Naive thymus-derived CD8-positive, alpha-beta T cell (primary cell): ENCODE measurements at regions not wholly inside any gene's neighbourhood (a gene's known extent, or its start where the extent isn't known, plus 50 kb on each side); places are given as distances from the start of the nearest gene placed in this dataset.

Experiments used
- ATAC-seq, 2 donors: fragments of 150-1000 bp; cut with Tn5 transposase in 1 of 2; sonication (Bioruptor Pico), chemical (Tn5 transposase) in 1 of 2; 1 replicate in 1 of 2; 2 replicates in 1 of 2; pipeline ENCODE4 v1.10.0; 2021; ENCODE audit warnings: mild to moderate bottlenecking in 2 of 2, moderate library complexity in 2 of 2
- POLR2A ChIA-PET: fragments of 350-600 bp; sonication (Branson Sonifier 250); formaldehyde crosslinking; loops from one replicate; lab custom pipeline; 2021; ENCODE audit warnings: antibody characterized with exemption; lab: Charles Lee
- DNase-seq, 10 donors: peaks; one replicate each; pipeline versions ENCODE4 v3.0.0 to v3.0.0-alpha.2; 2020 to 2022
- H3K27ac Mint-ChIP-seq, 10 donors: one replicate each; pipeline ENCODE4 v1.8.0; 2020 to 2022; ENCODE audit warnings: mild to moderate bottlenecking in 10 of 10, mixed read lengths in 10 of 10, moderate library complexity in 4 of 10, inconsistent platforms in 1 of 10
- H3K27me3 Mint-ChIP-seq, 5 donors: one replicate each; pipeline ENCODE4 v1.8.0; 2021 to 2022; ENCODE audit warnings: mixed read lengths in 5 of 5
- H3K36me3 Mint-ChIP-seq, 3 donors: one replicate each; pipeline ENCODE4 v1.8.0; 2020 to 2022; ENCODE audit warnings: mixed read lengths in 3 of 3, mild to moderate bottlenecking in 2 of 3, inconsistent platforms in 1 of 3
- H3K4me1 Mint-ChIP-seq, 4 donors: one replicate each; pipeline ENCODE4 v1.8.0; 2021 to 2022; ENCODE audit warnings: mixed read lengths in 4 of 4
- H3K4me3 Mint-ChIP-seq, 10 donors: one replicate each; pipeline ENCODE4 v1.8.0; 2020 to 2022; ENCODE audit warnings: mild to moderate bottlenecking in 10 of 10, mixed read lengths in 10 of 10, moderate library complexity in 6 of 10, inconsistent platforms in 1 of 10
- H3K9me3 Mint-ChIP-seq, 9 donors: one replicate each; pipeline ENCODE4 v1.8.0; 2020 to 2022; ENCODE audit warnings: mixed read lengths in 9 of 9, mild to moderate bottlenecking in 3 of 9, inconsistent platforms in 1 of 9, moderate library complexity in 1 of 9

GRCh38 chr6:130314271-130314670 is 51.5 kb upstream of the TMEM200A start:
- no peak overlapping the region for H3K4me3 Mint-ChIP-seq
- H3K27ac Mint-ChIP-seq: no peak overlapping the region
- POLR2A ChIA-PET: no interaction called here

GRCh38 chr6:130313206-130313605 is 52.6 kb upstream of the TMEM200A start:
- no peaks in the 10 kb centered on the region for H3K27me3 Mint-ChIP-seq
- H3K9me3 Mint-ChIP-seq: no peaks in the 10 kb centered on the region
- H3K4me3 Mint-ChIP-seq: no peak overlapping the region
- DNase-seq (no peak), ATAC-seq (no peak)
- no peak overlapping the region for H3K27ac Mint-ChIP-seq
- H3K36me3 Mint-ChIP-seq: no peaks in the 10 kb centered on the region
- POLR2A ChIA-PET: no interaction called here
- H3K4me1 Mint-ChIP-seq: no peaks in the 10 kb centered on the region

More at GRCh38 chr6:130314271-130314670, 51.5 kb upstream of the TMEM200A start:
- ATAC-seq (no peak), DNase-seq (no peak)
- H3K36me3 Mint-ChIP-seq: no peaks in the 10 kb centered on the region
- no peaks in the 10 kb centered on the region for H3K9me3 Mint-ChIP-seq
- H3K27me3 Mint-ChIP-seq: no peaks in the 10 kb centered on the region
- H3K4me1 Mint-ChIP-seq: no peaks in the 10 kb centered on the region

DNA sequence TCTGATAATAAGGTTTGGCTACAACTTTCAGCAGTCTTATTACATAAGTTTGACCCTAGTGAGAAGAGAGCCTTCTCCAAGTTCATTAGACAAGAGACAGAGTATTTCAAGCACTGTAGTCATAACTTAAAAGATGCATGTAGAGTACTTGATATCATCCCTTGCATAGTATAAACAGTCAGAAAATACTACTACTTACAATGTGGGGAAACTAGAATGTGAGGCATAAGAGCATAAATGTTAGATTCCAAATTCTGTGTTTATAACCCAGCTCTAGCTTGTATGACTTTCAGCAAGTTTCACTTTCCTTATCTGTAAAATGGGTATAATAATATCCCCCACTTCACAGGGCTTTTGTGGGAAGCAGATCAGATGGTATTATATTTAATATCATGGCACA is 56.8 kb upstream of the TMEM200A start:
- DNase-seq (no peak), ATAC-seq (no peak)
- peaks cover 0 to 2% (median 0%) of the 10 kb centered on the region in 4 donors for H3K4me1 Mint-ChIP-seq
- H3K27me3 Mint-ChIP-seq: no peaks in the 10 kb centered on the region
- no peaks in the 10 kb centered on the region for H3K9me3 Mint-ChIP-seq
- no peak overlapping the region for H3K27ac Mint-ChIP-seq
- H3K4me3 Mint-ChIP-seq: no peak overlapping the region
- no peaks in the 10 kb centered on the region for H3K36me3 Mint-ChIP-seq
- POLR2A ChIA-PET: no interaction called here

DNA sequence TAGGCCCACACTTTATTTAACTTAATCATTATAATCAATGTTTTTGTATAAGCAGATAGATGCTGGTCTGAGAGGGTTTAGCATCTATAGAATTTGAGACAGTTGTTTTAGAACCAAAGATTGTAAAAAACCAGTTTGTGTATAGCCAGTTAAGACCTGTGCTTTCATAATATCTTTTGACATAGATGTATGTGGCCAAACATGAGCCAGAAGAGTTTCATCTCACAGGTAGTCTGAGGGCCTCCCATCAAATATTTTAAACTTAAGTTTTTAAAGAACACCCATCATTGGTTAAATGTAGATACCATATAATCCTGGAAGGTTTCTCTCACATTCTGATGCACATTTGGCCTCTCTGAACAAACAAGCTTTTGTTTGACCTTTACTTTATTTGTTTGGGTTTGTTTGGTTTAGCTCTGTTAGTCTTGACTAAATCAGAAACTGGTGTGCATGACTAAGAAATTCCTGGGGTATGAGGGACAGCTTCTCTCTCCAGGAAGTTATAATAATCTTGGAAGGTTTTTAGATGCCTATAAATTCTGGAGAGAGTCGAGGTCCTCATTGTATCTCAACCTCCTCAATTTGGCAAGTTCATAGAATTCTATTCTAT is 58.0 kb upstream of the TMEM200A start:
- Mint-ChIP-seq H3K4me3 (no peak overlapping the region), H3K36me3 (peaks cover 0 to 3% (median 0%) of the 10 kb centered on the region in 3 donors), H3K9me3 (peaks cover 0 to 3% (median 0%) of the 10 kb centered on the region in 9 donors), H3K4me1 (peaks cover 0 to 2% (median 0%) of the 10 kb centered on the region in 4 donors), H3K27ac (no peak overlapping the region), H3K27me3 (no peaks in the 10 kb centered on the region)
- POLR2A ChIA-PET: no interaction called here
- ATAC-seq (no peak), DNase-seq (no peak)

DNA sequence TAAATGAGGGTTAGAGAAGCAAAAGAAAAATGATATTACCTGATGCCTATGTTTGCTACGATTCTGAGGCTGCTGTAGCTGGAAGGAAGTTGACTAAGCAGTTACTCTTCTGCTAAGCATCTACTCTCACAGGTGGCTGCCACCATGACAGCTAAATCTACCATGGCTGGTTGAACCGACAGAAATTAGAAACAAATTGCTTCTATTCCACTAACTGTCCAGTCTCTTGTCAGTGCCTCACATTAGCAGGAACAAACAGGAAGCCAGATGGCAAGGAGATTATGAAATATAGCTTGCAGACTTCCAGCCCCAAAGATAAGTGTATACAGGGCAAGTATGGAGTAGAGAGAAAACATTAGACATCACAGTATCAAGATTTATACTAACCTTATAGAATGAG is 59.4 kb upstream of the TMEM200A start:
- DNase-seq (no peak), ATAC-seq (no peak)
- H3K36me3 Mint-ChIP-seq: peaks cover 0 to 7% (median 0%) of the 10 kb centered on the region in 3 donors
- H3K27ac Mint-ChIP-seq: no peak overlapping the region
- POLR2A ChIA-PET: no interaction called here
- H3K9me3 Mint-ChIP-seq: peaks cover 0 to 8% (median 0%) of the 10 kb centered on the region in 9 donors
- H3K4me1 Mint-ChIP-seq: peaks cover 0 to 2% (median 0%) of the 10 kb centered on the region in 4 donors
- H3K4me3 Mint-ChIP-seq: no peak overlapping the region
- H3K27me3 Mint-ChIP-seq: no peaks in the 10 kb centered on the region

DNA sequence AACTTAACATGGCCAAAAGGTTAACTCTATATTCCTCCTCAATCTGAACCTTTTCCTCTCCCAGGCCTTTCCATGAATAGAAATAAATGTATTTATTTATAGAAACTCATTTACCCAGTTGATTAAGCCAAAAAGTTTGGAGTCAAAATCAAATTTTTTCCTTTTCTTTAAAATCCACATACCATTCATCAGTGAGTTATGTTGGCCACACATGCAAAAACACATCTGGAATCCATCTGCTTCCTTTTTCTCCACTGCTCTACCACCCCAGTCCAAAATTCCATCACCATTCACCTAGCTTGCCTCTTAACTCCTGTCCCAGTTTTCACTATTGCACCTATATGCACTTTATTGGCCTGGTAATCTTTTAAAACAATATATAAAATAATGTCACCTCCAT is 62.4 kb upstream of the TMEM200A start:
- no peak overlapping the region for H3K4me3 Mint-ChIP-seq
- DNase-seq (no peak), ATAC-seq (no peak)
- POLR2A ChIA-PET: no interaction called here
- peaks cover 0 to 8% (median 0%) of the 10 kb centered on the region in 9 donors for H3K9me3 Mint-ChIP-seq
- H3K27ac Mint-ChIP-seq: no peak overlapping the region
- H3K27me3 Mint-ChIP-seq: peaks cover 0 to 1% (median 0%) of the 10 kb centered on the region in 5 donors
- H3K4me1 Mint-ChIP-seq: peaks cover 0 to 2% (median 0%) of the 10 kb centered on the region in 4 donors
- H3K36me3 Mint-ChIP-seq: peaks cover 0 to 7% (median 0%) of the 10 kb centered on the region in 3 donors

- H3K9me3 Mint-ChIP-seq: peaks cover 0 to 8% (median 3%) of the 10 kb centered on the region in 9 donors
- peaks cover 0 to 7% (median 0%) of the 10 kb centered on the region in 3 donors for H3K36me3 Mint-ChIP-seq
- H3K4me1 Mint-ChIP-seq: no peaks in the 10 kb centered on the region
- POLR2A ChIA-PET: no interaction called here
- H3K27ac Mint-ChIP-seq: no peak overlapping the region
- DNase-seq: no peak
- no peak overlapping the region for H3K4me3 Mint-ChIP-seq
- H3K27me3 Mint-ChIP-seq: peaks cover 0 to 4% (median 1%) of the 10 kb centered on the region in 5 donors
- no peak for ATAC-seq
These were observed 67.6 kb upstream of the TMEM200A start for GRCh38 chr6:130298258-130298657.

DNA sequence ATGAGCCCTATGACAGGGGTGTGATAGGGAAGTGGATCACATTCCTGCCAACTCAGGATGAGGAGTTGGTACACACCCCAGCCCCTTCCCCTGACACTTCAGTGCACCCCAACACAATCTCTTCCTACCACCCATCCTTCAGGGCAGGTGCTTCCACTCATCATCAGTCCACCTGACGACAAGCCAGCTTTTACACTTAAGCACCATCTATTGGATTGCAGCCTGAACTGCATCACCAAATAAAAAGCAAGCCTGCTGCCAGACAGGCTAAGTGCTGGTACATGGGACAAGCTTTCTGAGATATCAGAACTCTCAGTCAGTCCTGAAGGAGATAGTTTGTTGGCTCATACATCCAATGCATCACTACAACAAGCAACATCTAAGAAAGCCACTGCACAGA is 69.0 kb upstream of the TMEM200A start:
- DNase-seq (no peak), ATAC-seq (no peak)
- Mint-ChIP-seq H3K4me1 (no peaks in the 10 kb centered on the region), H3K27me3 (peaks cover 0 to 4% (median 1%) of the 10 kb centered on the region in 5 donors), H3K4me3 (no peak overlapping the region), H3K27ac (no peak overlapping the region), H3K36me3 (peaks cover 0 to under 1% (median 0%) of the 10 kb centered on the region in 3 donors), H3K9me3 (peaks cover 0 to 7% (median 3%) of the 10 kb centered on the region in 9 donors)
- POLR2A ChIA-PET: no interaction called here

GRCh38 chr6:130293800-130294199 is 71.0 kb upstream of the SAMD3 start:
- peak in 7 of 10 donors; percentile 6 to 51 (median 29) for DNase-seq
- Mint-ChIP-seq H3K4me3 (no peak overlapping the region), H3K9me3 (peaks cover 0 to 7% (median 2%) of the 10 kb centered on the region in 9 donors), H3K4me1 (no peaks in the 10 kb centered on the region), H3K36me3 (no peaks in the 10 kb centered on the region), H3K27ac (peak overlapping the region in 1 of 10 donors; percentile 26), H3K27me3 (peaks cover 0 to 4% (median 0%) of the 10 kb centered on the region in 5 donors)
- POLR2A ChIA-PET: no interaction called here
- peak; percentile 48 to 62 for ATAC-seq

DNA sequence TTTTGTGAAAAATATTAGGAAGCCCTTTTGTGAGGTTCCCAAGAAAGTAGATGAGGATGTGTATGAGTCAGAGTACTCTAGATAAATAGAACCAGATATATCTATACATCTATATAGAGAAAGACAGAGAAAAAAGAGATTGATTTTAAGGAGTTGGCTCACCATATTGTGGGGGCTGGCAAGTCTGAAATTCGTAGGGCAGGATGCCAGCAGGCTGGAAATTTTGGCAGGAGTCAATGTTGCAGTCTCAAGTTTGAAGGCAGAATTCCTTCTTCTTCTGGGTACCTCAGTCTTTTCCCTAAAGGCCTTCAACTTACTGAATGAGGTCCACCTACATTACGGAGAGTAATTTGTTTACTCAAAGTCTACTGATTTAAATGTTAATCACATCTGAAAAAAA is 65.3 kb upstream of the SAMD3 start:
- H3K36me3 Mint-ChIP-seq: no peaks in the 10 kb centered on the region
- no peak for ATAC-seq
- POLR2A ChIA-PET: no interaction called here

GRCh38 chr6:130282234-130282995 is 59.7 kb upstream of the SAMD3 start:
- no peaks in the 10 kb centered on the region for H3K27me3 Mint-ChIP-seq
- DNase-seq (peak in 7 of 10 donors; percentile 30 to 67 (median 43)), ATAC-seq (peak; percentile 79 to 80)
- peak overlapping the region in 5 of 10 donors; percentile 18 to 63 (median 38) for H3K27ac Mint-ChIP-seq
- peaks cover 0 to 9% (median 4%) of the 10 kb centered on the region in 9 donors for H3K9me3 Mint-ChIP-seq
- peaks cover 7 to 10% (median 8%) of the 10 kb centered on the region in 4 donors for H3K4me1 Mint-ChIP-seq
- H3K36me3 Mint-ChIP-seq: peaks cover 0 to 16% (median 0%) of the 10 kb centered on the region in 3 donors
- POLR2A ChIA-PET: no interaction called here
- H3K4me3 Mint-ChIP-seq: no peak overlapping the region

More for the DNA sequence above, 65.3 kb upstream of the SAMD3 start:
- no peaks in the 10 kb centered on the region for H3K27me3 Mint-ChIP-seq
- no peak overlapping the region for H3K27ac Mint-ChIP-seq
- DNase-seq: no peak
- no peak overlapping the region for H3K4me3 Mint-ChIP-seq
- H3K4me1 Mint-ChIP-seq: no peaks in the 10 kb centered on the region
- no peaks in the 10 kb centered on the region for H3K9me3 Mint-ChIP-seq

GRCh38 chr6:130276507-130276906 is 53.8 kb upstream of the SAMD3 start:
- POLR2A ChIA-PET: no interaction called here
- DNase-seq (no peak), ATAC-seq (no peak)
- H3K4me1 Mint-ChIP-seq: peaks cover 0 to 3% (median 0%) of the 10 kb centered on the region in 4 donors
- peaks cover 0 to 49% (median 27%) of the 10 kb centered on the region in 3 donors for H3K36me3 Mint-ChIP-seq
- H3K4me3 Mint-ChIP-seq: no peak overlapping the region
- no peaks in the 10 kb centered on the region for H3K27me3 Mint-ChIP-seq
- H3K27ac Mint-ChIP-seq: no peak overlapping the region
- H3K9me3 Mint-ChIP-seq: peaks cover 15 to 62% (median 43%) of the 10 kb centered on the region in 9 donors

GRCh38 chr6:130274007-130274406 is 51.3 kb upstream of the SAMD3 start:
- no peak for DNase-seq
- Mint-ChIP-seq H3K4me1 (no peaks in the 10 kb centered on the region), H3K27me3 (no peaks in the 10 kb centered on the region), H3K36me3 (peaks cover 0 to 46% (median 27%) of the 10 kb centered on the region in 3 donors), H3K9me3 (peaks cover 18 to 65% (median 44%) of the 10 kb centered on the region in 9 donors), H3K4me3 (no peak overlapping the region), H3K27ac (no peak overlapping the region)
- POLR2A ChIA-PET: no interaction called here
- no peak for ATAC-seq
